ENCODE measurements at regions not wholly inside any gene's neighbourhood (a gene's known extent, or its start where the extent isn't known, plus 50 kb on each side); places are given as distances from the start of the nearest gene placed in this dataset.
"Not testable (repeated sequence)": the region's sequence is repeated elsewhere in the genome, so short reads cannot be mapped to it uniquely, and the experiment has no call there.

GRCh38 chr7:159306012-159306411 lies 161.3 kb upstream of the VIPR2 start:
- DNase-seq (ENCODE audit: extremely low read depth, insufficient read length) = no peak
- H3K27me3 ChIP-seq (replicated peaks; ENCODE audit: control insufficient read depth, insufficient read depth, low read length) = no peaks in the 10 kb centered on the region
- no peak for TF ChIP-seq CTCF (IDR thresholded peaks at IDR 0.05; ENCODE audit: insufficient read depth, low read length, poor library complexity, severe bottlenecking)
- no peak overlapping the region for H3K4me3 ChIP-seq (replicated peaks; ENCODE audit: low read depth, low read length)
- no peaks in the 10 kb centered on the region for H3K36me3 ChIP-seq (ENCODE audit: control insufficient read depth, insufficient read depth, low read length)

- H3K4me3 ChIP-seq (replicated peaks; ENCODE audit: low read depth, low read length); H3K27me3 ChIP-seq (replicated peaks; ENCODE audit: control insufficient read depth, insufficient read depth, low read length); DNase-seq (ENCODE audit: extremely low read depth, insufficient read length); H3K36me3 ChIP-seq (ENCODE audit: control insufficient read depth, insufficient read depth, low read length): not testable (repeated sequence)
Measured at GRCh38 chr7:159305185-159305584, 160.5 kb upstream of the VIPR2 start.

GRCh38 chr7:159303510-159303909 lies 158.8 kb upstream of the VIPR2 start:
- not testable (repeated sequence) for H3K36me3 ChIP-seq (ENCODE audit: control insufficient read depth, insufficient read depth, low read length); DNase-seq (ENCODE audit: extremely low read depth, insufficient read length); H3K27me3 ChIP-seq (replicated peaks; ENCODE audit: control insufficient read depth, insufficient read depth, low read length); H3K4me3 ChIP-seq (replicated peaks; ENCODE audit: low read depth, low read length)

- no peak for TF ChIP-seq CTCF (IDR thresholded peaks at IDR 0.05; ENCODE audit: insufficient read depth, low read length, poor library complexity, severe bottlenecking)
- H3K36me3 ChIP-seq (ENCODE audit: control insufficient read depth, insufficient read depth, low read length) = no peaks in the 10 kb centered on the region
Measured at GRCh38 chr7:159296093-159296681, 151.5 kb upstream of the VIPR2 start.

GRCh38 chr7:159286487-159286886 lies 141.8 kb upstream of the VIPR2 start:
- H3K4me3 ChIP-seq (replicated peaks; ENCODE audit: low read depth, low read length); H3K36me3 ChIP-seq (ENCODE audit: control insufficient read depth, insufficient read depth, low read length); DNase-seq (ENCODE audit: extremely low read depth, insufficient read length); H3K27me3 ChIP-seq (replicated peaks; ENCODE audit: control insufficient read depth, insufficient read depth, low read length): not testable (repeated sequence)

More at GRCh38 chr7:159296093-159296681, 151.5 kb upstream of the VIPR2 start:
- Histone ChIP-seq H3K4me3 (replicated peaks; ENCODE audit: low read depth, low read length) (no peak overlapping the region), H3K27me3 (replicated peaks; ENCODE audit: control insufficient read depth, insufficient read depth, low read length) (no peaks in the 10 kb centered on the region)
- no peak for DNase-seq (ENCODE audit: extremely low read depth, insufficient read length)

GRCh38 chr7:159281573-159281972 lies 136.9 kb upstream of the VIPR2 start:
- no peaks in the 10 kb centered on the region for H3K27me3 ChIP-seq (replicated peaks; ENCODE audit: control insufficient read depth, insufficient read depth, low read length)
- no peak for TF ChIP-seq CTCF (IDR thresholded peaks at IDR 0.05; ENCODE audit: insufficient read depth, low read length, poor library complexity, severe bottlenecking)
- H3K36me3 ChIP-seq (ENCODE audit: control insufficient read depth, insufficient read depth, low read length) = no peaks in the 10 kb centered on the region
- no peak overlapping the region for H3K4me3 ChIP-seq (replicated peaks; ENCODE audit: low read depth, low read length)
- no peak for DNase-seq (ENCODE audit: extremely low read depth, insufficient read length)

GRCh38 chr7:159280008-159280407 lies 135.3 kb upstream of the VIPR2 start:
- Histone ChIP-seq H3K4me3 (replicated peaks; ENCODE audit: low read depth, low read length) (no peak overlapping the region), H3K27me3 (replicated peaks; ENCODE audit: control insufficient read depth, insufficient read depth, low read length) (no peaks in the 10 kb centered on the region), H3K36me3 (ENCODE audit: control insufficient read depth, insufficient read depth, low read length) (no peaks in the 10 kb centered on the region)
- DNase-seq (ENCODE audit: extremely low read depth, insufficient read length) = no peak
- no peak for TF ChIP-seq CTCF (IDR thresholded peaks at IDR 0.05; ENCODE audit: insufficient read depth, low read length, poor library complexity, severe bottlenecking)

Data from GM06990 (cell line).